NCI-H2029 (cell line): ENCODE measurements at regions not wholly inside any gene's neighbourhood (a gene's known extent, or its start where the extent isn't known, plus 50 kb on each side); places are given as distances from the start of the nearest gene placed in this dataset.
"Not testable (repeated sequence)": the region's sequence is repeated elsewhere in the genome, so short reads cannot be mapped to it uniquely, and the experiment has no call there.

Experiments
- DNase-seq: peaks from one replicate; lab custom pipeline; 2025; lab: John Stamatoyannopoulos, UW

DNA sequence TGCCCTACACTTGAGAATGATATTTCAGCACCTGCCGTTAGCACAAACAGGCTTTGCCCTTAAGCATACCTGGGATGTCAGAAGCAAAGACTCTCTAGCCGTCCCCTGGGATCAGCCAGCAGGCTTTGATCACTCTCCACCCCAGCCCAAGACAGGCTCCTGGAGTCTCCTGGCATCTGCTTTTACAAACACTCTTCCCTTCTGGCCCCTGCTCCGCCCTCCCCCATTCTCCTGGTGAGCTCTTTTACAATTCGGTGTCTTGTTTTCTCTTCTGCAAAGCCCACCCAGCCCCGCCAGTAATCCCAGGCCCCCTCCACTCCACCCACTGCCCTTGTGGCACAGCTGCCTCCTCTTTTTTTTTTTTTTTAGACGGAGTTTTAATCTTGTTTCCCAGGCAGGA lies 50.4 kb downstream of the KATNIP start:
- no peak for DNase-seq

DNA sequence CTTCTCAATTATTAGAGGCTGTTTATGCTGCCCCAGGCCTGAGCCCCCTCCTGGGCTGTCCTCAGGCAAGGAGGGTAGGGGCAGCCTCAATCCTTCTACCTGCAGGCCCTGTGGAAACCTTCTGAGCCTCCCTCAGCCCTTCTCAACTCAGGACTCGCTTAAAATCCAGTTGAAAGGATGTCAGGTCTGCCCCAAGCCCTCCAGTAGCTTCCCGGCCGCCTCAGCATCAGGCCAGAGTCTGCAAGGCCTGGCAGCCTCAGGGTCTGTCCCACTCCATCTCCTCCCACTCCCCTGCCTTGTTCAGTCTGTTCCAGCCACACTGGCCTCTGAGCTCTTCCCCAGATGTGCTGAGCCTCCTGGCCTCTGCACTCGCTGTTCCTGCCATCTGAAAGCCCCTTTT lies 52.2 kb downstream of the KATNIP start:
- DNase-seq: no peak

DNA sequence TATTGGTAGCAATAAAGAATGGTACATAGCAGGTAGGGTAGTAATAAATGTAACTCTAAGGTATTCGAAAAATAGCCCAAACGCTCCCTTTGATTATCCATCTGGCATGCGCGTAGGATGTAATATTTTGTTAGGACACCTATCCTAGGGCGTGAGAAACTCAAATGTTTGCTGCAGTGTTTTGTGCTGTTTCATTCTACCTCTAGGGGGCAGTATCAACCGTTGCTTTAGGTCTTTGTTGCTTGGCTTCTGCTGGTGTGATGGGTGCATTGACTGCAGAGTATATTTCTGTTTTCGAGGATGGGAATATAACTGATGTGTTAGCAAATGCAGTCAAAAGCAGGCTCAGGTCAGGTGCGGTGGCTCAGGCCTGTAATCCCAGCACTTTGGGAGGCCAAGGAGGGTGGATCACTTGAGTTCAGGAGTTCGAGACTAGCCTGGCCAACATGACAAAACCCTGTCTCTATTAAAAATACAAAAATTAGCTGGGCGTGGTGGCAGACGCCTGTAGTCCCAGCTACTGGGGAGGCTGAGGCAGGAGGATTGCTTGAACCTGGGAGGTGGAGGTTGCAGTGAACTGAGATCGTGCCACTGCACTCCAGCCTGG lies 55.7 kb downstream of the KATNIP start:
- DNase-seq: not testable (repeated sequence)

DNA sequence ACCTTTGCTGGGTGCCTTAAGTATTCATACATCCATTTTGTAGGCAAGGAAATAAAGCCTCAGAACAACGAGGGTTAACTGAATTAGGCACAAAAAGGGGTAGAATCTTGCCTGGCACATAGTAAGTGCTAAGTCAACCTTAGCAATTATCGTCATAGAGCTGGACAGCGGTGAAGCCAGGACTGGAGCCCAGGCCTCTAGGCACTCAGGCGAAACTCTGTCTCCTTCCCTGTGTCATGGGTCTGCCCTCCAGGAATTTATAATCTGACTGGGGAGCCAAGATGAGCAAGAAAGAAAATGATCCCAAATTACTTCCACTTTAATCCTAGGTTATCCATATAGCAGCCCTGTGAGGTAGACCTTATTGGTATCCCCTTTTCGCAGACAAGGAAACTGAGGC lies 61.4 kb downstream of the KATNIP start:
- DNase-seq: no peak

DNA sequence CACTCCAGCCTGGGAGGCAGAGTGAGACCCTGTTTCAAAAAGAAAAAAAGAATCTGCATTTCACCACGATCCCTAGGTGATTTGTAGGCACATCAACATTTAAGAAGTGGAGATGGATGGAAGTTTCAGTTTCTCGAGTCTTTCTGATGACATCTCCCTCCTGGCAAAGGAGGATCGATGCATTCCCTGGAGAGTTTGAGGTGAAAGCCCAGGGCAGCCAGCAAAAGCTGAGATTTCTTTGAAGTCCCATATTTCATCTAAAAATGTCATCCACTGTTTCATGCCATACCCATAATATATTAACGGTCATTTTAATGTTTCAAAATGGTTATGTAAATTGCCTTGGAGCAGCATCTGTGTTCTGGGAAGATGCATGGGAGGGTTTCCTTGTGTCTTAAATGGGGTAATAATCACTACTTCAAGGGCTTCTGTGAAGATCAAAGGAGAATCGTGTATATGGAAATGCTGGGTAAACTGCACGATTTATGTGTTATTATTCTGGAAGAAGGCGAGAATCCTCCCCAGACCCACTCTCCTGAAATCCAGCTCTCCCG lies 63.4 kb downstream of the KATNIP start:
- no peak for DNase-seq

DNA sequence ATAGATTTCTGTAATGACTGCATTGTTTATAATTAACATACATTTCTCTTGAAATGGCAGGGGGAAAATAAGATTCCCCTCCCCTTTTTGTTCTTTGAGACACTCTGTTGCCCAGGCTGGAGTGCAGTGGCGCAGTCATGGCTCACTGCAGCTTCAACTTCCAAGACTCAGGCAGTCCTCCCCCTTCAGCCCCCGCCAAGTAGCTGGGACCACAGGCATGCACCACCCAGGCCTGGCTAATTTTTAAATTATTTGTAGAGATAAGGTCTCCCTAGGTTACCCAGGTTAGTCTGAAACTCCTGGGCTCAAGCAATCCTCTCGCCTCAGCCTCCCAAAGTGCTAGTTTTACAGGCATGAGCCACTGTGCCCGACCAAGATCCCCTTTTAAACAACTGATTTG lies 67.7 kb downstream of the KATNIP start:
- DNase-seq: no peak

DNA sequence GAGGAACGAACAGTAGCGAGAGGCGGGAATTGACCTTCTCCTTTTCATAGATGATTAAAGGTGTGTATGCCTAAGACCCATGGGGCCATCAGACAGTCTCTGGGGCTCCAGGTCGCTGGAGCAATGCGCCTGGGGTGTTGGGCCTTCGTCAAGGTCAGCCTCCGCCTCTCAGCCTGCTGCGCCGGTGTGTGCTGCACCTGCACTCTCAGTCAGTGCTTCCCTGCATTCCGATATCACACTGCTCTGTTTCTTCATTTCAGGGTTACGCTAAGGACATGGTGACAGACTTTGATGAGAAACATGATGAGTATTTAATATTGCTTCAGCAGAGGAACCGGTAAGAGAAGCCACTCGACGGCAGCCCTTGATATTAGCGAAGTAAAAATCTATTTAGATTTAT lies 68.2 kb downstream of the KATNIP start:
- DNase-seq: no peak

DNA sequence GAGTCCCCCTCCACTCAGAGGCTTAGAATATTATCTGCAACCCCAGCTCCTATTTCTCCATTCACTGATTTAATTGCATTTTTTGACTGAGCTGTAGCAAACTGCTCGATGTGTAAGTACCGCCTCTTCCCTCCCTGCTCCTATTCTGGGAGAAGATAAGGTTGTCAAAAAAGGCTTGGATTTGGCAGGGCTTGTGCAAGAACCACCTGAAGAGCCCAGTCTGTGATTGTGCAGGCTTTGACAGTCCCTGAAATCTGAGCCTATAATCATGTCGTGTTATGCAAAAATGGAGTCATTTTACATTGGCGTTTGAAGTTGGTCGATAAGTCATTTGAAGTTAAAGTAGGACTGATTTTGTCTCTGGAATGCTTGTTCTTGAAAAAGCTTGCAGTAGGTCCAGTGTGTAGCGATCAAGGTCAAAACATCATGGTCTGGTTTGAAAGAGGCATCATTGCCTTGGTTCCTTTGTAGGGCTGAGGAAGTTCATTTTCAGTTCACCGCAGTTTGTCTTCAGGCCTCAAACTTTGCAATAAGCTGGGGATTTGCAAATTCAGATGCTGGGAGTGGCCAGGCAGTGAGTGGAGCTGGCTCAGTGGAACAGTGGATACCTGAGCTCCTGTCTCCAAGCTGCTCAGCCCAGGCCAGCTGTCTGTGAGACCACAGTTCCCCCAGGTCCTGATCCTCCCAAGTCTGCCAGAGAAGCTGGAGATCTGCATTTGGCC lies 68.8 kb downstream of the KATNIP start:
- no peak for DNase-seq

DNA sequence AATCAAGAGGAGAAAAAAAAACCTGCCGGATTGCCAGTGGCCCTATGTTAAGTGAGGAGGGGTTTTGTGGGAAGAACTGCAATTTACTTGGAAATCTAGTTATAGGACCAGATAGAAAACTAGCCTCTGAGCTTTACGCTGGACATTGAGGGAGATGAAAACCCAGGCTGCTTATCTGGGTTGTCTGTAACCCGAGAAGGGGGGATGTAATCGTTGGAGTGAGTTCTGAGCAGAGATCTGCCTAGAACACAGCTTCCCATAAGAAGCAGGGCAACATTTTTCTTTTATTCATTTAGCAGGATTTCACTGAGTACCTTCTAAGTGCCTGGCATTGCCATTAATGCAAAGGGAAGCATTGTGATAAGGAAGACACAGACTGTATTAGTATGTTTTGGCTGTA lies 70.6 kb downstream of the KATNIP start:
- no peak for DNase-seq

DNA sequence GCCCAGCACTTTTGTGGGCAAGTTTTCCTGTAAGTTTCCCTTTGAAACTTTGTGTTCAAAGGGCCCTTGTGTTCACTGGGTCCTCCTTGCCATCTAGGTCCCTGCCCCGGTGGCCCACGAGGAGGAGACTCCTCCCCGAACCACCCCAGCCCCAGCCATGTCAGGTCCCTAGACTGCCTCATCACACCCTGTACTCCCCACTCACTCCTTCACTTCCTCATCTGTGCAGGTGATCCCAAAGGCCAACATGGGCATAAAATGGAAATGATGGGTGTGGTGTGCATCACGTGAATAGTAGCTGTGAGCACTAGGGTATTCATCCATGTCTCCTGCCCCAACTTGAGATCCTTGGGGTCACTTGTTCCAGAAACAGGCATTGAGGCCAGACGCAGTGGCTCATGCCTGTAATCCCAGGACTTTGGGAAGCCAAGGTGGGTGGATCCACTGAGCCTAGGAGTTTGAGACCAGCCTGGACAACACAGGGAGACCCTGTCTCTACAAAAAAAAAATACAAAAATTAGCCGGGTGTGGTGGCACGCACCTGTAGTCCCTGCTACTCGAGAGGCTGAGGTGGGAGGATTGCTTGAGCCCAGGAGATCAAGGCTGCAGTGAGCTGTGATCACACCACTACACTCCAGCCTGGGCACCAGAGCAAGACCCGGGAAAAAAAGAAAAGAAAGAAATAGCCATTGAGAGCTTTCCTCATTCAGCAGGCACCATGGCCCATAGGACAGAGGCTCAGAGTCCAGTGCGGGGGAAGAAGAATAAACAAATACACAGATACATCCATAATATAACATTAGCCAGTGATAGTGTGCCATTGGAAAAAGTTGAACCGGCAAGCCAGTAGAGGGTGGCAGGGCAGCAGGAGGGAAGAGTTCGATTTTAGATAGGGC lies 74.5 kb downstream of the KATNIP start:
- DNase-seq: no peak

DNA sequence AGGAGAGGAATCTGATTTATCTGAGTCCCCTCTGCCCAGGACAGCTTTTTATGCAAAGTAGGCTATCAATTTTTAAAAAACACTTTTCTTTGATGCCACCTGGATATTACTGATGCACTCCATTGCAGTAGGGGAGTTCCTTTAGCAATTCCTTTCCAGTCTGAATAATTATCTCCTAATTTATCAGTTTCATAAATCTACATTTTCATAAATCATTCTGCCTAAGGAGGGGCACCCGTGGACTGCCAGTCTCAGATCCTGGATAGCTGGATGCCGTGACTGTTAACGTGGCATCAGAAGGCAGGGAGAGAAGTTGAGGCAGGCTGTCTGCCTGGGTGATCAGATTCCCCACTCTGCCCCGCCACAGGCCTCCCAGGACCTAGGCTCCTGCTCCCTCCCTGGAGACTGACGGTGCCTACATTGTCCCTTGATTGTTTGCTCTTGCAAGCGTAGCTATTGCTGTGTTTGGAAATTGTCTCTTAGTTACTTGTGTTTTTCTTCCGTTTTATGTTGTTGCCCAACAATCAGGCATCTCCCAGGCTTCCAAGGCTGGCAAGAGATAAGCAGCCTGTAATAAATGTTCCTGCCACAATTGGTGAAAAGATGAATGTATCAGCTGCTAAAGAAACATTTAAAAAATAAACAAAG lies 75.2 kb downstream of the KATNIP start:
- no peak for DNase-seq

DNA sequence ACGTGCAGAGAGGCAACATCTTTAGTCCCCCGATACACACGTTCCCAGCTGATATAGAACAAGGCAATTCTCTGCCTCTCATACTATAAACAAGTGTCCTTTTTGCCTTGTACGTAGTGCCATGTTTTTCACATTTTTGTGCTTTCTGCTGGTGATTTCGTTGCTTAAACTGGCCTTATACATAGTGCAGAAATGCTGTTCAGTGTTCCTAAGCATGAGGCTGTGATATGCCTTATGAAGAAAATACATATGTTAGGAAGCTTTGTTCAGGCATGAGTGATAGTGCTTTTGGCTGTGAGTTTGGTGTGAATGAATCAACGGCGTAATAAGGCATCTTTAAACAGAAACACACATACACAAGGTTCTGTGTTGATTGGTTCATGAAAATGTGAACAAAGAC lies 77.2 kb downstream of the KATNIP start:
- DNase-seq: no peak

DNA sequence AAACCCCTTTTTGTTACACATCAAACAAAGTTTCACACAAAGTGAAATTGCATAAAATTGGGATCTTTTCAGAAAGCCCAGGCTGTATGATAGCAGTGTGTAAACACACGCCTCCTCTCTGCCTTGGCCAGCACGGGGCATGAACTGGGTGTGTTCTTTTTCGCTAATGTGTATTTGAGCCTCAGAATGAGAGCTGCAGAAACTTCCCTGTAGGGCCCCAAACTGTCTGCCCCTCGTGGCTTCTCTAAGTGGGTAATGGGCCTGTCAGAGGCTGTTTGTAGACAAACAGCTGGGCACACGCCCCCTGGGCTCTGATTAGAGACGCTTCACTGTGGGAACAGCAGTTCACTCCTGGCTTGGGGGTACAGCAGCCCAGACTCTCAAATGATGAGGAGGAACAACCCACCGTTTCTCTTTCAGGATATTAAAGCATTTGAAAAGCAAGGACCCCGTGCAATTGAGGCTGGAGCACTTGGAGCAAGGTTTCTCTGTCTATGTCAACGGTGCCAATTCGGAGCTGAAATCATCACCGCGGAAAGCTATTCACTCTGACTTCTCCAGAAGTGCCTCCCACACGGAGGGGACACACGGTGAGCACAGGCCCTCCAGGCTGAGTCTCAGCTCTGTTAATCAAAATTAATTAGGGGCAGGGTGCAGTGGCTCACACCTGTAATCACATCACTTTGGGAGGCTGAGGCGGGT lies 78.4 kb downstream of the KATNIP start:
- no peak for DNase-seq

DNA sequence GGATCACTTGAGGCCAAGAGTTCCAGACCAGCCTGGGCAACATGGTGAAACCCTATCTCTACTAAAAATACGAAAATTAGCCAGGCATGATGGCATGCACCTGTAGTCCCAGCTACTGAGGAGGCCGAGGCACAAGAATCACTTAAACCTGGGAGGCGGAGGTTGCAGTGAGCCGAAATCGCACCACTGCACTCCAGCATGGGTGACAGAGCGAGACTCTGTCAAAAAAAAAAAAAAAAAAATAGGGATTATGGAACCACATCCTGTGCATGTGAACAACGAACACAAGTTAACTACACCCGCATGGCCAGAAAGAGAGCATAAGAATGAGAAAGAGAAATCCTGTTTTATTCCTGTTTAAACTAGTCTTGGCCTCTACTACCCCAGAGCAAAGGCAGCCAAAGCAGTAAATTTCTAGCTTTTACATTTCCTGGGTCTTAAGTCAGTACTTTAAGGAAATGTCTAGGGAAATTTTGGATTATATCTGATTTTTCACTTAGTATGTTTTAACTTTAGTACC lies 79.1 kb downstream of the KATNIP start:
- DNase-seq: not testable (repeated sequence)

DNA sequence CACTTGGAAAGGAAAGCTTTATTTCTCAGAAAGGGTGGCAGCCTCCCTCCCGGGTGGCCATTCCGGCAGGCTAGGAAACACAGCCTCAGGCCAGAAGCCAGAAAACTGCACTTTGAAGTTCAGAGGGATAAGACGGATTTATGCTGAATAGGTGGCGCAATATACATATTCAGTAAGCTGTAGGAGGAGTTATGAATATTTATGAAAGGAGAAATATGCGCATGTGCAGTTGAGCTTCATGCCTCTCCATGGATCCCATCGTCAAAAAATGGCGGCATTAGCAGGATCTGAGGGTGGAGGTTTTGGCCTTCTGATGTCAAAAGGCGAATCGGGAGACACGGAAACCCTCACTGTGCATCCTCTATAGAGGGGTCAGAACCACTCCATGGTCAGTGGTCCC lies 82.3 kb downstream of the KATNIP start:
- no peak for DNase-seq

DNA sequence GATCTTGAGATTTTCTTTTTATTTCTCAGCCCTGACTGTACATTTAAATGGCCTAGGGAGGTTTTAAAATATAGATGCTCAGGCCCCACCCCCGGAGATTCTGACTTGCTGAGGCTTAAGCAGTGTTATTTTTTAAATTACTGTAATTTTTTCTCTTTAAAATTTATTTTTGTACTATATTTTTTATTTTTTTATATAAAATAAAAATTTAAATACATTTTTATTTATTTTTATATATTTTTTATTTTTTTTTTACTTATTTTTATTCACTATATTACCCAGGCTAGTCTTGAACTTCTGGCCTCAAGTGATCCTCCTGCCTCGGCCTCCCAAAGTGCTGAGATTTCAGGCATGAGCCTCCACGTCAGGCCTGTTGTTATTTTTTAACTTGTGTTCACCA lies 83.3 kb downstream of the KATNIP start:
- DNase-seq: no peak

DNA sequence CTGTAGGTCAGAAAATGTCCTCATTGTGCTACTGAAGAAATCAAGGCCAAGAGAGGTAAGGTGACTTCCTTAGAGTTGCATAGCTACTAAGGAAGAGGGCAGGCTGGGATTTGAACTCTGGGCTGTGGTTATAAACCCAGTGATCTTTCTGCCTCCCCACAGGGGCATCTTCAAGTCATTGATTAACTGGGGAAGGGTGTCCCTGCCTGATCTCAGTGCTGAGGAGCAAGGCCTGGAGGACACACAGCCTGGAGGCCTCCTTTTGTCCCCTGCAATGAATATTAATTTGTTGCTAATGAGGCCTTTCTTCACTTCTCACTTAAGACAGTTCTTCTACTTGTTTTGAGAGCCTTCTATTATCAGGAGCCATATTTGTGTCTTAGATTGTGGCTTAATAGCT lies 83.8 kb downstream of the KATNIP start:
- DNase-seq: no peak

DNA sequence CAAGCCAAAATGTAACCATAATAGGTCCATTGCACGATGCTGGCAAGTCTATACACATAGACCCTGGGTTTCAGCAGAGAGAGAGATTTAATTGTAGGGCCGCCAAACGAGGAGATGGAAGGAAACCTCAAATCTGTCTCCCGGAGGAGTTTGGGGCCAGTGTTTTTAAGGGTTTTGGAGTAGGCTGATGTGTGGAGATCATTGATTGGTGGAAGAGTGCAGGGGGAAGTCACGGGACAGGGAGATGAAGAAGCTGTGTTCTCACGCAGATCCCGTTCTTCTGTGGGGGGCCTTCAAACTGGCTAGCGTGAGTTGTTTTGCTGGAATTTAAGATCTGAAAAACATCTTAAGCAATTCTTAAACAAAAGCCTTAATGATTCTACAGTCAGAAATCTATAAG lies 84.8 kb downstream of the KATNIP start:
- no peak for DNase-seq

DNA sequence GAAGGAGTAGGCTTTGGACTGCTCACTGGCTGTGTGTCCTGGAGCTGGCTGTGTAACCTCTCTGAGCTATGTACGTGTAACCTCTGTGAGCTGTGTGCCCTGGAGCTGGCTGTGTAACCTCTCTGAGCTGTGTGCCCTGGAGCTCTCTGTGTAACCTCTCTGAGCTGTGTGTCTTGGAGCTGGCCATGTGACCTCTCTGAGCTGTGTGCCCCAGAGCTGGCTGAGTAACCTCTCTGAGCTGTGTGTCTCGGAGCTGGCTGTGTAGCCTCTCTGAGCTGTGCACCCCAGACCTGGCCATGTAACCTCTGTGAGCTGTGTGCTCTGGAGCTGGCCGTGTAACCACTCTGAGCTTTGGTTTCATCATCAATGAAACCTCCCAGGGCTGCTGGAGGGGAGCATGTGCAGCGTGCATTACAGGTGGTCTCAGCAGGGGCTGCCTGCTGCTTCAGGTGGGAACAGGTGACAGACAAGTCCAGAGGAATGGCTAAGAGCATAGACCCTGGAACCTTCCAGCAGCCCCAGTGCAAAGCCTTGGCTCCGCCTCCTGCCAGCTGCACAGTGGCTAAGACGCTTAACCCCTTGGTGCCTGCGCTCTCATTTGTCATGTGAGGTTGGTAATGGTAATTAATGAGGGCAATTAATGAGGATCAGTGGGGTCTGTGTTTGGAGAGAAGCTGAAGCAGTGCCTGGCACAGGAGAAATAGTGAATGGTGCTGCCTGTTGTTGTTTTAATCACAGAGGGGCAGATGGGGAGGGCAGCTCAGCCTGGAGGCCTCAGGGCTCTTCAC lies 86.7 kb downstream of the KATNIP start:
- DNase-seq: no peak

DNA sequence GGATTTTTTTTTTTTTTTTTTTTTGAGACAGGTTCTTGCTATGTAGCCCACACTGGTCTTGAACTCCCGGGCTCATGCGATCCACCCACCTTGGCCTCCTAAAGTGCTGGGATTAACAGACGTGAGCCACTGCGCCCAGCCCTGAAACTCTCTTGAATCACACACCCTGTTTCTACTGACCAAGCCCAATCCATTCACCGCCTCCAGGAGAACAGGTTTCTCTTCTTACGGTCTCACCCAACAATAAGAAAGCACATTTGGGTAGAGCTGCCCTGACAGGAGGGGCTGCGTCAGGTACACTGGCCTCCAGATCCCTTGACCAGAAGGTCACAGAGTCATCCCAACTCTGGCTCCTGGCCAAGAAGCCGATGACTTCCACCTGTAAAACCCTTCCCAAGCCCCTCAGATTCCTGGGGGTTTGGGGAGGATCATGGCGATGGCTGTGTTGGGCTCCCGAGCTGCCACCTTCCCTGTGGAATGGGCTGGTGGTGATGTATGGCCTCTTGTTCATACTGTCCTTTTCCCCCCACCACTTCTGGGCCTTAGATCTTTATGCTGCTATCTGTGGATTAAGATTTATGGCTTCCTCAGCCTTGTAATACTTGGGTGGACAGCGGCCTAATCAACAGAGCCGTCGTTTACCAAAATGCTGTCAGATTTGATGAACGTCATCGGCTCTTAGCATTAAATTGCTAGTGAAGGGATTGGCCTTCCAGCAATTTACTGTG lies 89.1 kb downstream of the KATNIP start:
- no peak for DNase-seq
